ENCODE measurements at regions not wholly inside any gene's neighbourhood (a gene's known extent, or its start where the extent isn't known, plus 50 kb on each side); places are given as distances from the start of the nearest gene placed in this dataset.

DNA sequence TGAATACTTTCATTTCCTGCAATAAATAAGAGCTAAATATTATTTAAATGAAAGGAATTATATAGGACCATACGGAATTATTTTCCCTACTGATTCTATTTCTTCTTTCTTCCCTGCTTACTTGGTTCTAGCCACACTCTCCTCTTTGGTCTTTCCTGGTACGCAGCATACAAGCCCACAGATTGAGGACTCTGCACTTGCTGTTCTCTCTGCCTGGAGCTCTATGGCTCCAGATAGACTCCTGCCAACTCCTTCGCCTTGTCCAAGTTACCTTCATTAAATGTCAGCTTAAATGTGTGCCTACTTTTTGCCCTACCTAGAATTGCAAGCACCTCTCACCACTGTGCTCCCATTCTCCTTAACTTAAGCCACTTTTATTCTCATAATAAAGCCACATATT, 203.4 kb downstream of the MDFIC start:
- TF ChIP-seq, protein P1, sequence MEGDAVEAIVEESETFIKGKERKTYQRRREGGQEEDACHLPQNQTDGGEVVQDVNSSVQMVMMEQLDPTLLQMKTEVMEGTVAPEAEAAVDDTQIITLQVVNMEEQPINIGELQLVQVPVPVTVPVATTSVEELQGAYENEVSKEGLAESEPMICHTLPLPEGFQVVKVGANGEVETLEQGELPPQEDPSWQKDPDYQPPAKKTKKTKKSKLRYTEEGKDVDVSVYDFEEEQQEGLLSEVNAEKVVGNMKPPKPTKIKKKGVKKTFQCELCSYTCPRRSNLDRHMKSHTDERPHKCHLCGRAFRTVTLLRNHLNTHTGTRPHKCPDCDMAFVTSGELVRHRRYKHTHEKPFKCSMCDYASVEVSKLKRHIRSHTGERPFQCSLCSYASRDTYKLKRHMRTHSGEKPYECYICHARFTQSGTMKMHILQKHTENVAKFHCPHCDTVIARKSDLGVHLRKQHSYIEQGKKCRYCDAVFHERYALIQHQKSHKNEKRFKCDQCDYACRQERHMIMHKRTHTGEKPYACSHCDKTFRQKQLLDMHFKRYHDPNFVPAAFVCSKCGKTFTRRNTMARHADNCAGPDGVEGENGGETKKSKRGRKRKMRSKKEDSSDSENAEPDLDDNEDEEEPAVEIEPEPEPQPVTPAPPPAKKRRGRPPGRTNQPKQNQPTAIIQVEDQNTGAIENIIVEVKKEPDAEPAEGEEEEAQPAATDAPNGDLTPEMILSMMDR (IDR thresholded peaks at IDR 0.05), result no peak
- no peak for TF ChIP-seq POLR2A (IDR thresholded peaks at IDR 0.05)

Measured in right lobe of liver (tissue), 4 donors.